ENCODE measurements at regions not wholly inside any gene's neighbourhood (a gene's known extent, or its start where the extent isn't known, plus 50 kb on each side); places are given as distances from the start of the nearest gene placed in this dataset.

DNA sequence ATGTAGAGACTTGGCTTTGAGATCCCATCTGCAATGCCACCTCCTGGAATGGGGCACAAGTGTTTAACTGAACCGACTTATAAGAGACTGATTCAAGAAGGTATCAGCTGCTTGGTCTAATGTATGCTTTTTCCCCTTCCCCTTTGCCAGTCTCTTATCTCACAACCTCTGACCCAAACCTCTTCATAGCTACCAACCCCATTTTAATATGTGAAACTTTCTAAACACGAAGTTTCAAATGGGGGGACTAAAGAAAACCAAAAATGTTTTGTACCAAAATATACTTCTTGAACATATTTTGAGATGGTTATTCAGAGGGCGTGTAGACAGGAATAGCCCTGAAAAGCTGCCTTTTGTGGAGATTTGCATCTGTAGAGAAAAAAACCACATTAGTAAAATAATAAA, 73.1 kb downstream of the OXSM start:
- Histone ChIP-seq H3K27ac (ENCODE audit: low read length) (no peak overlapping the region), H3K27me3 (ENCODE audit: control insufficient read depth, insufficient read depth) (no peaks in the 10 kb centered on the region), H3K4me1 (ENCODE audit: control insufficient read depth, insufficient read depth, low read length) (no peaks in the 10 kb centered on the region), H3K9me3 (ENCODE audit: control insufficient read depth, low read length) (no peaks in the 10 kb centered on the region), H3K4me3 (ENCODE audit: low read length) (no peak overlapping the region)
- intact Hi-C loops (cut with DNase I) = no loop called here
- 82% methylated on average over 3 of the region's 3 CpGs for WGBS
- DNase-seq = no peak
- no peak for ATAC-seq

DNA sequence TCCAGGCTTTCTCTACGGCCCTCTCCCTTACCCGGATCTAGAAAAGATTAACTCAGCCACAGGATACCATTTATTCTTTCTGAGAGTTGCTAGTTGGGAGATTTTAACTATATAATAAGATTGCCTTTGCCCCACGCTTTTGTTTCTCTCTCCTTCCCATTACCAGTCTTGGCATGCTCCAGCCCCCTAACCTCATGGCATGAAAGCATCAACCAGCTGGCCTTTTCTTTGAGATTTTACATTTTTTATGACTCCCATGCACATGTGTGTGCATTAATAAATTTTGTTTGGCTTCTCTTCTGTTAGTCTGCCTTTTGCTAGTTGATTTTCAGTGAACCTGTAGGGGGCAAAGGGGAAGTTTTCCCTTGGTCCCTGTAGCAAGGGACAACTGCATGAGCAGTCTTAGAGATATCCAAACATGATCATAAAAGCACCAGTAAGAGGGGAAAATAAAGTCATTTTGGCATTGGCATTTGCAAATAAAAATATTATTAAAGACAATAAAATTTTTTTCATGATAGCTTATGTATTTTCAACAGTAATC, 73.6 kb downstream of the OXSM start:
- no peak for DNase-seq

DNA sequence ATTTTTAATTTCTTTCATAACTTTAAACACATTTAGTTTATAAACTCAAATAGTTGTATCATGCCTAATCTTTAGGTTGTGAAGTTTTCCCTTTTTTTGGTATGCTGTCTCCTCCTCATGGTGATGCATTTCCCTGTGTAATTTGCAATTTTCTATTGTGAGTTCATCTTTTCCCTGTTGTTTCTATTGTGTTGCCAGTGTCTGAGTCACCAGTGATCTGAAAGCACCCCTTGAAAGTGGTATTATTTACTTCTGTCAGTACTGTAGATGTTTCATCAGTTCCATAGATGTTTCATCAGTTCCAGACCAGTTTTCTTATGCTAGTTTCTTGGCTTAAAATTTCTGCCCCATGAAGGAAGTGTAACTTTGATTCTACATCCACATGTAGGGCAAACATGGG, 80.6 kb downstream of the OXSM start:
- no peak overlapping the region for H3K4me3 ChIP-seq (ENCODE audit: low read length)
- H3K27me3 ChIP-seq (ENCODE audit: control insufficient read depth, insufficient read depth) = no peaks in the 10 kb centered on the region
- H3K9me3 ChIP-seq (ENCODE audit: control insufficient read depth, low read length) = no peaks in the 10 kb centered on the region
- ATAC-seq = no peak
- no peak for DNase-seq
- intact Hi-C loops (cut with DNase I) = no loop called here
- H3K4me1 ChIP-seq (ENCODE audit: control insufficient read depth, insufficient read depth, low read length) = no peaks in the 10 kb centered on the region
- H3K27ac ChIP-seq (ENCODE audit: low read length) = no peak overlapping the region

More for the DNA sequence above, 73.6 kb downstream of the OXSM start:
- no peak overlapping the region for H3K4me3 ChIP-seq (ENCODE audit: low read length)
- H3K27ac ChIP-seq (ENCODE audit: low read length) = no peak overlapping the region
- no peak for ATAC-seq
- H3K4me1 ChIP-seq (ENCODE audit: control insufficient read depth, insufficient read depth, low read length) = no peaks in the 10 kb centered on the region
- no peaks in the 10 kb centered on the region for H3K9me3 ChIP-seq (ENCODE audit: control insufficient read depth, low read length)
- intact Hi-C loops (cut with DNase I) = no loop called here
- 79% methylated on average over 3 of the region's 3 CpGs for WGBS
- no peaks in the 10 kb centered on the region for H3K27me3 ChIP-seq (ENCODE audit: control insufficient read depth, insufficient read depth)

GRCh38 chr3:25872200-25872877, 82.4 kb downstream of the OXSM start:
- Histone ChIP-seq H3K4me1 (ENCODE audit: control insufficient read depth, insufficient read depth, low read length) (no peaks in the 10 kb centered on the region), H3K4me3 (ENCODE audit: low read length) (no peak overlapping the region), H3K27me3 (ENCODE audit: control insufficient read depth, insufficient read depth) (no peaks in the 10 kb centered on the region), H3K9me3 (ENCODE audit: control insufficient read depth, low read length) (no peaks in the 10 kb centered on the region), H3K27ac (ENCODE audit: low read length) (no peak overlapping the region)
- ATAC-seq = no peak
- no peak for DNase-seq
- intact Hi-C loops (cut with DNase I) = no loop called here
- WGBS = 84% methylated on average over 3 of the region's 3 CpGs

DNA sequence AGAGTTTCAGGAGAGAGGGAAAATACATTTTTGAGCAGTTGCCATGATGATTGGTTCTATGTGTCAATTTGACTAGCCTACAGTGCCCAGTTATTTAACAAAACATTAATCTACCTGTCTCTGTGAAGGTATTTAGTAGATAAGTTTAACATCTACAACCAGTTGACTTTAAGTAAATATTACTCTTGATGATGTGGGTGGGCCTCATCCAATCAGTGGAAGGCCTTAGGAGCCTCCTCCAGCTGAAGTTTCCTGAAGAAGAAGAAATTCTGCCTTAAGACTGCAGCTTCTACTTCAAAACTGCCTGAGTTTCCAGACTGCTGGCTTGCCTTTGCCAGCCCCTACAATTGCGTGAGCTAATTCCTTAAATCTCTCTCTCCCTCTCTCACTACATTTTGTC, 93.6 kb downstream of the OXSM start:
- intact Hi-C loops (cut with DNase I) = no loop called here
- no peak overlapping the region for H3K4me3 ChIP-seq (ENCODE audit: low read length)
- WGBS = 92% methylated on average over 1 of the region's 1 CpG
- ATAC-seq (no peak), DNase-seq (no peak)
- no peaks in the 10 kb centered on the region for H3K9me3 ChIP-seq (ENCODE audit: control insufficient read depth, low read length)
- H3K27me3 ChIP-seq (ENCODE audit: control insufficient read depth, insufficient read depth) = no peaks in the 10 kb centered on the region
- H3K4me1 ChIP-seq (ENCODE audit: control insufficient read depth, insufficient read depth, low read length) = no peaks in the 10 kb centered on the region
- H3K27ac ChIP-seq (ENCODE audit: low read length) = no peak overlapping the region

DNA sequence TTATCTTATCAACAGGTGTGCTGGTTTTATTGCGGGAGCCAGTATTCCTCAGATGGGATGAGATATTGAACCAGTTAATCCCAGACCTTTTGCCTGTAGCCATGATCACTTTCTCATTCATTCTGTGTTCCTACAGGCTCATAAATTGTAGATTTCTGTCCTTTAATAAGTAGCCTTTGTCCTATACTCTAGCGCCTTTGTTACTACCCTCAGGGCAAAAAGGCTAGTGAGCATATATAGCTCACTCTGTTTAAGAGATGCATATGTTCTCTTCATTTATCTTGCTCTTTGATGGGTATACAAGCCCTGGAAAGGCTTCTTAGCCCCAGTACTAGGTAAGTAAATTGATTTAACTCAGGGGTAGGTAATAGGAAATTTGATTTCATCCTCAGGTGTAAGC, 95.1 kb downstream of the OXSM start:
- no peak for ATAC-seq
- no peaks in the 10 kb centered on the region for H3K4me1 ChIP-seq (ENCODE audit: control insufficient read depth, insufficient read depth, low read length)
- intact Hi-C loops (cut with DNase I) = no loop called here

DNA sequence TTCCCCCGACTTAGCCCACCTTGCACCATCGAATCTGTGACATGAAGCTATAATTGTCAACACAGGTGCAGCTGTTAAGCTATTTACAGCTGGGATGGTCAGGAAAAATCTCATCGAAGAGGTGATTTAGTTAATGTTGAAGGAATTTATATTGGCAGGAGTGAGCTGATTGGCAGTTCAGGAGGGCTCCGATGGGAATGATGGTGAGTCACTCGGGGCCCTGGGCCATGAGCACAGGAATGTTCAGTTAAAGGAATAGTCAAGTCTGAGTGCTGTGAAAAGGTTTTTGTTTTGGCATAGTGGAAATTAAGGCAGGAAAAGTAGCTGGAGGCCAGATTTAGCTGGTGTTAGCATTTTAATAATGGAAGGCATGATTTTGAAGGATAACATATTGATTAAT, 95.7 kb downstream of the OXSM start:
- no peak for DNase-seq
- H3K4me3 ChIP-seq (ENCODE audit: low read length) = no peak overlapping the region
- H3K4me1 ChIP-seq (ENCODE audit: control insufficient read depth, insufficient read depth, low read length) = no peaks in the 10 kb centered on the region
- no peak for ATAC-seq
- 76% methylated on average over 5 of the region's 5 CpGs for WGBS
- no peaks in the 10 kb centered on the region for H3K27me3 ChIP-seq (ENCODE audit: control insufficient read depth, insufficient read depth)
- H3K27ac ChIP-seq (ENCODE audit: low read length) = no peak overlapping the region
- H3K9me3 ChIP-seq (ENCODE audit: control insufficient read depth, low read length) = no peaks in the 10 kb centered on the region
- intact Hi-C loops (cut with DNase I) = no loop called here

More for the DNA sequence above, 95.1 kb downstream of the OXSM start:
- Histone ChIP-seq H3K4me3 (ENCODE audit: low read length) (no peak overlapping the region), H3K27ac (ENCODE audit: low read length) (no peak overlapping the region), H3K9me3 (ENCODE audit: control insufficient read depth, low read length) (no peaks in the 10 kb centered on the region), H3K27me3 (ENCODE audit: control insufficient read depth, insufficient read depth) (no peaks in the 10 kb centered on the region)
- DNase-seq = no peak
- WGBS = 90% methylated on average over 2 of the region's 2 CpGs

DNA sequence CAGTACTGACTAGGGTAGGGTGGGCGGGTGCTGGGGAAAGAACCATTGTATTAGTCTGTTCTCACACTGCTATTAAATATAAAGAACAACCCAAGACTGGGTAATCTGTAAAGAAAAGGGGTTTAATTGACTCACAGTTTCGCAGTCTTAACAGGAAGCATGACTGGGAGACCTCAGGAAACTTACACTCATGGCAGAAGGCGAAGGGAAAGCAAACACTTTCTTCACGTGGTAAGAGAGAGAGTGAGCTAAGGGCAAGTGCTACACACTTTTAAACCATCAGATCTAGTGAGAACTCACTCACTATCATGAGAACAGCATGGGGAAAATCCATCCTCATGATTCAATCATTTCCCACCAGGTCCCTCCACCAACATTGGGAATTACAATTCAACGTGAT, 98.0 kb downstream of the OXSM start:
- Histone ChIP-seq H3K27ac (ENCODE audit: low read length) (no peak overlapping the region), H3K4me1 (ENCODE audit: control insufficient read depth, insufficient read depth, low read length) (no peaks in the 10 kb centered on the region), H3K9me3 (ENCODE audit: control insufficient read depth, low read length) (no peaks in the 10 kb centered on the region), H3K27me3 (ENCODE audit: control insufficient read depth, insufficient read depth) (no peaks in the 10 kb centered on the region), H3K4me3 (ENCODE audit: low read length) (no peak overlapping the region)
- intact Hi-C loops (cut with DNase I) = no loop called here
- DNase-seq = no peak
- WGBS = 92% methylated on average over 5 of the region's 5 CpGs
- no peak for ATAC-seq

GRCh38 chr3:25888892-25889524, 99.1 kb downstream of the OXSM start:
- intact Hi-C loops (cut with DNase I) = no loop called here
- DNase-seq (no peak), ATAC-seq (no peak)
- Histone ChIP-seq H3K4me3 (ENCODE audit: low read length) (no peak overlapping the region), H3K27ac (ENCODE audit: low read length) (no peak overlapping the region), H3K27me3 (ENCODE audit: control insufficient read depth, insufficient read depth) (no peaks in the 10 kb centered on the region), H3K4me1 (ENCODE audit: control insufficient read depth, insufficient read depth, low read length) (no peaks in the 10 kb centered on the region), H3K9me3 (ENCODE audit: control insufficient read depth, low read length) (no peaks in the 10 kb centered on the region)

GRCh38 chr3:25889525-25889917, 99.6 kb downstream of the OXSM start:
- WGBS = 61% methylated on average over 2 of the region's 2 CpGs
- no peak for ATAC-seq
- intact Hi-C loops (cut with DNase I) = no loop called here

GRCh38 chr3:25894101-25894500, 104.2 kb downstream of the OXSM start:
- 64% methylated on average over 3 of the region's 3 CpGs for WGBS
- DNase-seq (no peak), ATAC-seq (no peak)
- intact Hi-C loops (cut with DNase I) = no loop called here
- H3K4me1 ChIP-seq (ENCODE audit: control insufficient read depth, insufficient read depth, low read length) = no peaks in the 10 kb centered on the region
- no peak overlapping the region for H3K27ac ChIP-seq (ENCODE audit: low read length)
- H3K4me3 ChIP-seq (ENCODE audit: low read length) = no peak overlapping the region
- H3K9me3 ChIP-seq (ENCODE audit: control insufficient read depth, low read length) = no peaks in the 10 kb centered on the region
- no peaks in the 10 kb centered on the region for H3K27me3 ChIP-seq (ENCODE audit: control insufficient read depth, insufficient read depth)

More at GRCh38 chr3:25889525-25889917, 99.6 kb downstream of the OXSM start:
- H3K9me3 ChIP-seq (ENCODE audit: control insufficient read depth, low read length) = no peaks in the 10 kb centered on the region
- H3K4me1 ChIP-seq (ENCODE audit: control insufficient read depth, insufficient read depth, low read length) = no peaks in the 10 kb centered on the region
- H3K27me3 ChIP-seq (ENCODE audit: control insufficient read depth, insufficient read depth) = no peaks in the 10 kb centered on the region
- no peak overlapping the region for H3K4me3 ChIP-seq (ENCODE audit: low read length)
- no peak for DNase-seq
- H3K27ac ChIP-seq (ENCODE audit: low read length) = no peak overlapping the region

Data from right cardiac atrium (tissue), 5 donors.